Germinal center (tissue), 1 donor: ENCODE measurements at regions not wholly inside any gene's neighbourhood (a gene's known extent, or its start where the extent isn't known, plus 50 kb on each side); places are given as distances from the start of the nearest gene placed in this dataset.

Experiments
- DNase-seq: peaks from one replicate; pipeline ENCODE4 v3.0.0; 2012; ENCODE audit warnings: mixed read lengths, low spot score

DNA sequence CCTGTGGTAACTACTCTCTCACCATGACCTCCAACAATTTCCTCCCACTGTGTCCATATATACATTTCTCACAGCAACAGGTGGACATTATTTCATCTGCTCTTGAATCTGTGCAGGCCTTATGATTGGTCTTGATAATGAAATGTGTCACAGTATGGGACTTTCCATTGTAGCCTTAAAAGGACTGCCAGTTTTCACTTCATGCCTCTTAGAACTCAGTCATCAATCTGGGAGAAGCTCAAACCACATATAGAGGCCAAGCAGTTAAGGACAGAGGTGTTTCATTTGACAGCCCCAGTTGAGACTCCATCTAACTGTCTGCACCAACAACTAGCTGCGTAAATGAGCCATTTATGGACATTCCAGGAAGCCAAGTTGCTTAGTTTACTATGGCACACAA is 1534.8 kb downstream of the ARAP2 start:
- DNase-seq, result no peak

DNA sequence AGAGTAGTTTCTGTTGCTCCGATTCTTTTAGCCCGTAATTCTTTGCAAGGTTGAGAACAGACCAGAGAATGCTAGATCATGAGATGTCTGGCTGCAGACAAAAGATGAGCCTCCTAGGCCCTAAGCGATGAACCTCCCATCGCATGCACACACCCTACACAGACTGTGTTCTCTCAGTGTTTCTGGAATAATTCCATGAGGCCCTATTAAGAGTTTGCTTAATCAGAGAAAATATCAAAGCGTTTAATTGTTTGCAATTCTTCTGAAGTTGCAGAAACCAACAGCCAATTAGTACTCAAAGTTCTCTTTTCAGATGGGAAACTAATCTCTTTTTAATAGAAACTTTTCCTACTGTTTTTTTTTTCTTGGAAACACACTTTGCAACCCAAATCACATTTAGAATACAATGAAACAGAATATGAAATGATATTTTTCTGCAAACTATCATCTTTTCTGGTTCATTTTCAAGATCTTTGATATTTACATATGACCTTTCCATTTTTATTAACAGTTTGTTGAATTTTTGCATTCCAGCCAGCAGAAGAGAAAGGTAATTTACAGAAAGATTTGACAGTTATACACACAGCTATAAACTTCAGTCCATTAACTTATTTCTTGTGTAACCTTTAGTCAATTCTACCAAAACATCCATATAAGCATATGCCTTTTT is 1525.6 kb downstream of the ARAP2 start:
- no peak for DNase-seq

DNA sequence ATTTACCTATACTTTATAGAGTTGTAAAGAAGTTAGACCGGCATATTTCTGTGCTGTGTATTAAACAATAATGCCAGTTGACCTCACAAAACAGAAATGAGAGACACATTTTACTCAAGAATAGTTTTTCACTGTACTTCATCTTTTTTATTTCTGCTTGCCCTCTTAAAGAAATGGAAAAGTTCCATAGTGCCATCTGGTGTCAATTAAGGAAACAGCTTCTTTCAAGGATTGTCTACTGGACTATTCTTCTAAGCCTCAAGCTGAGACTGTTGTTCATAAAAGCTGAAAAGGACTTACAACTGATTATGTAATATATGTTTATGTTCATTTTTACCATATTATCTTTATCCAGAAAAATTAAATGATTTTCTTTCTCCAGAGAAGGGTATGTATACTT is 1523.7 kb downstream of the ARAP2 start:
- DNase-seq, result no peak

DNA sequence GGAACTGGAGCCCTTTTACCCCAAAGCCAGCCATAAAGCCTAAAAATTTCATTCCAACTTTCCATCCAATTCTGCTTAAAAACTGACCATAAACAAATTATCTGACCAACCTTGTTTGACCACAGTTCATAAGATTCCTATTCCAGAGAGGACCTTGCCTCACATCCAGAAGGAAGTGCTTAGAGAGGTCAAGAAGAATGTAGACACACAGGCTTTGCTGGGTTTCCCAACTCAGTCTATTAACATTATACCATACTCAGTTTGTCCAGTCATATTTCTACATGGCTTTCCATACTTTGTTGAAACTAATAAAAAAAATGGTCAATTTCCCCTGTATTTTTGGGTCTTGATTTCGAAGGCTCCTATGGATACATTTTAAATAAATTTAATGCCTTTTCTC is 1522.5 kb downstream of the ARAP2 start:
- DNase-seq, result no peak

DNA sequence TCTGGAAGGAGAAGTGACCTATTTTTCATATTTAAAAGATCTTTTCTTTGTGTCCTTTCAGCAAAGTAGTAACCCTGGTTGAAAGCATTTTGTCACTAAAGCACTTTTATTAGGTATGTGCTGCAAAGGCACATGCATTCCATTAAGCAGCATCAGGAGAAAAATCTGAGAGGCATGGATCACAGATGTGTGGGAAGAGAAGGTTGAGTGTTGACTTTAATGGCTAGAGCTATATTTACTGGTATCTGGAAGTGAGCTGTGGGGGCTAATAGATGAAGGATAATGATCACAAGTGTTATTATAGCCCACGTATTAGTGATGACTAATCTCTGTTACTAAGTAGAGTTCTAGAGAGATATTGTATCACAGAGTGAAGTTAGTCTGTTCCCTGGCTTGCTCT is 1520.7 kb downstream of the ARAP2 start:
- no peak for DNase-seq

DNA sequence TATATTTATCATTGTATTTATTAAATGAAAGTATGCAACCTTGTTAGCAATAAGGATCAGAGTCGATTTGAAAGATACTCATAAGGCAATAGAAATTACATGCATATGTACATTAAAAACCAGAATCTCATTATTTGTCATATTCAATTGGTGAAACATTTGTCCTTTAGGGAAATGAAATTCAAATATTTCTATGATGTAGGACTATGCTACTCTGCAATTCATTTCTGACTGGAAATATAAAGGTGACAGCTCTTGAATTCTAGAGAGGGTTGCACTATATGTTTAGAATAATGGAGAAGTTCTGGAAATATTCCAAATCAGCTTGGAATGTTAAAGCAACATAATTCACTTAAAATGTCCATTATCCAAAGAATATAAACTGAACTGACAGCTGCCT is 1519.8 kb downstream of the ARAP2 start:
- no peak for DNase-seq

DNA sequence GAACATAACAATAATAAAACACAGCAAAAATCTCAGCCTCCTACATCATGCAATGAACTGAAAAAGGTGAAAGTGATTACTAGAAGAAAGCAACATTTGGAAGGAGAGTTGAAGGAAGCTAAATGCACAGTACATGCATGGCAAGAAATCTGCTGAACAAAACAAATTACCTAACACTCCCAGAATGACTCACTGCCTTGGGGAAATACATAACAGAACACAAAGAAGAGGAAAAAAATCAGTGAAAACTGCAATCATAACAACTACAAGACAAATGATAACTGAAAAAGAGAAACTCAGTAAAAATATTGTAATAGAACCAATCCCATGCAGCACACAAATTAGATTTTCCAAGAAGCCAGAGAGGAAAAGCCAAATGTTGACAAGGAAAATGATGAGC is 1513.2 kb downstream of the ARAP2 start:
- DNase-seq, result no peak

DNA sequence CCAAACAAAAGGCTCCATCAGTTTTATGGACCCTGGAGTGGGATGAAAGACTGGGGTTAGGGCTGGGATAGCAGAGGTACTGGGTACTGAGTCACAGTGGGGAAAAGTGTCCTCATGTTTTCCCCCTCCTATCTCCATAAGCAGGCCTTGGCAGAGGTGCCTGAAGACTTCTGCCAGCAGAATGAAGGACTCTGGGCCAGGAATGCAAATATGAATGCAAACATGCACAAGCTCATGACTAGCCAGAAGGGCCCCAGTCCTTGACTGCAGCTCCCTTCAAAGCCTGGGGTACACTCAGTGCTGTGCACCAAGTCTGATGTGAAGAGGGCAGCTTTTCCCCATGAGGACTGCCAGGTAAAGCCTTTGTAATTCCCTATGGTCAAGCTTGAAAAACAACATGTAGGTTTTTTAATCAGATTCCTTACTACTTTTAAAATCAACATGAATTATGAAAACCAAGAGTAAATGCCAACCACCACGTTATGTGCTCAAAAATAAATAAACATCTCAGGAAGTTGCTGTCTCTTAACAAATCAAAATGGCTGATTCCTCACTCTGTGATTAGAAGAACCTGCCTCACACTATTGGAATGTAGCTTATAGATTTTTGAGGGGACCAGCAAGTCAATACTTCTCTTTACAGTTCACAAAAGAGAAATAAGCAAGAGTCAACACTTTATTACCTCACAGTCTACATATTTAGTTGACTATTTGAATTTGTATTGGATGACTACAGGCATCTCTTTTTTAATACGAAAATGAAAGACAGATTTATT is 1512.0 kb downstream of the ARAP2 start:
- DNase-seq, result no peak

DNA sequence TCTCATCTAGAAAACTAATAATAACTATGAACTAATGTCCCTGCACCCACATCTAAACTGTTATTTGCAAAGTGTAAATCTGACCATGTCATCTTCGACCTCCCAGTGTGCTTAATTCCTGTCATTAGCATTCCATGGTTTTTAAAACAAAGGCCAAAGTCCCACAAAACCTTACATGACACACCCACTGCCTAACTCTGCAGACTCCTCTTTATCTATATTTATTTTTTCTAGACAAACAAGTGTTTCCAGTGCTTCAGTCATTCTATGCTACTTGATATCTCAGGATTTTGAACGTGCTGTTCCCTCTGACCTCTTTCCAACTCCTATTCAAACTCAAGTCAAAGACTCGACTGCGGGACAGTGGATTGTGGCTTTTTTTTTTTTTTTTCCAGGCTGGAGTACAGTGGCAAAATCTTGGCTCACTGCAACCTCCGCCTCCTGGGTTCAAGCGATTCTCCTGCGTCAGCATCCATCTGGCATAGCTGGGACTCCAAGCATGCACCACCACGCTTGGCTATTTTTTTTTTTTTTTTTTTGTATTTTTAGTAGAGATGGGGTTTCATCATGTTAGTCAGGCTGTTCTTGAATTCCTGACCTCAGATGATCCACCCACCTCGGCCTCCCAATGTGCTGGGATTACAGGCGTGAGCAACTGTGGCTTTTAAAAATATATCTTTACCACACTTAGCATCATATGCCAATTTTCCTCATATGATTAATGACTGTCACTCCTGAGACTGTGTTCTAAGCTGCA is 1511.0 kb downstream of the ARAP2 start:
- DNase-seq, result no peak

DNA sequence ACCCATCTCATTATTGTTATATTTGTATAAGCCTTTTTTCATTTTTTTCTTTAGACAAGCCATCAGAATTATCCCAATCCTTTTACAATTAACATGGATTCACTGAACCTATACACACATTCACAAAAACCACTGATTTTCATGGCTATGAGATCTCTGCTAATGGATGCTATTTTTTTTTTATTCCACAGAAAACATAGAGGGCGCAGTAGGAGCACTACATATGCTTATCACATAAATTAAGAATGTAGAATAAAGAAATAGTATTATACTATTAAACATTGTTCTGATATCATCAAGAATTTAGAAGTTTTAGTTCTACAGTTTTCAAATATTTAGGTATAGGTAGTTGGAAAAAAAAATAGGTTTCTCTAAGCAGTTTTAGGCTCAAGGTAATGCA is 1477.4 kb downstream of the ARAP2 start:
- DNase-seq, result no peak

DNA sequence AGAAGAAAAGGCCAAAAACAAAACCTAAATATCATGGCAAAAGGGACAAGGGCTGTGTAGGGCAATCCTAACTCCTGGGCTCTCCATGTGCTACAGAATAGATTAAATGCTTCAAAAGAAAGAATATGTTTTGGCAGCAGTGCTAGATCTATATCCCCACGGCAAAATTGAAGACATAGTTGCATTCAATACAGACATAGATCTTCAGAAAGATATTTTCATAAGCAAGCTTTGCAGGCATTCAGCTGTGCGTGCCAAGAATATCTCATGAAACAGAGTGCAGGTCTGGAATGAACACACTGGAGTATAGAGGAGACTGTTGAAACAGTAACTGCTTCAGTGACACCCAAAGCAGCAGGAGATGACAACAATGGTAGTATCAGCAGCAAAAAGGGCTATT is 1476.9 kb downstream of the ARAP2 start:
- no peak for DNase-seq

DNA sequence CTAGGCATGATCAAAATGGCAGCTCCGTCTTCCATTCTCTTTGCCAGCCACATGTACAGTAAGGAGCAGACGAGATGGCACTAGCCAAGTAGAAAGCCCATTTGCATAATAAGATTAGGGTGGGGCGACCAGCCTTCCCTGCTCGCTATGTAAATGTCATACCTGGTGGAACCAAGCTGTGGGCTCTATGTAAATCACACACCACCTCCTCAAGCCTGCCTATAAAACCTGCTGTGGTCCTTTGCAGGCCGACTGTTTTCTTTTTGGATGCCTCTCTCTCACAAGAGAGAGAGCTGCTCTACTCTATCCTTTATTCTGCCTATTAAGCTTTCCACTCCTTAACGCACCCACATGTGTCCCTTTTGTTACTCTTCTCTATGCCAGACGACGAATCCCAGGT is 1472.7 kb downstream of the ARAP2 start:
- DNase-seq, result no peak

DNA sequence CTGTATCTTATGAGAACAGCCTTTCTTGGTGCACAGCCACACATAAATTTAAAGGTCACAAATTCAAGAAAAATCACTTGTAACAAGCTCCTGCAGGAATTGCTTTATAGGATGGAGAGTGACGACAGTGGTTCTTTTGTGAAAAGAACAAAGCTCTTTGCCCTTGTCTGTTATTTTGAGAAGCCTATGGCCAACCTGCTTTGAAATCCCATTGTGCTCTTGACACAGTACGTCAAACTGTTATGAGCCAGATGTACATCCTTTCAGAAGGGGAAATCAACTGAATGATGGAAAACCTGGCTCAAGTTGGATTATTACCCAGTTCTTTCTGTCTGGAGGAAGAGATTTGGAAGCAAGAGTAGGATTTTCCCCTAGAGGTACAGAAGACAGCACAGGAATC is 1454.2 kb downstream of the ARAP2 start:
- no peak for DNase-seq

DNA sequence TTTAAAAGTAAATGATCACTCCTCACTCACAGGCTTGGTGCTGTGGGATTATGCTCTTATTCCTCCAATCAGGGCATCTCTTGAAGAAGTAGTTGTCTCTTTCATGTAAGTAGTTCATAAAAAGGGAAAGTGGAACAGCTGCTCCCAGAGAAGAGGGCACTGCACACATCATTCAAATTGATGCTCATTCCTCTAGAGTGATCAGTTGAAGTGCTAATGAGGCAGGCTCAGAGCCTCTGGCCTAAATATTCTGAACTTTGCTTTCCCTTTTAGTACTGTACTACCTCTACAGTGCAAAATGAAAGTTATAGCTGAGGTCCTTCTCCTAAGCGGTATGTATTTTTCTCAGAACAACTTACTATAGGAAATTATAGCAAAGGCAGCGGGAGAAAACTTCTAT is 1453.1 kb downstream of the ARAP2 start:
- DNase-seq, result no peak

DNA sequence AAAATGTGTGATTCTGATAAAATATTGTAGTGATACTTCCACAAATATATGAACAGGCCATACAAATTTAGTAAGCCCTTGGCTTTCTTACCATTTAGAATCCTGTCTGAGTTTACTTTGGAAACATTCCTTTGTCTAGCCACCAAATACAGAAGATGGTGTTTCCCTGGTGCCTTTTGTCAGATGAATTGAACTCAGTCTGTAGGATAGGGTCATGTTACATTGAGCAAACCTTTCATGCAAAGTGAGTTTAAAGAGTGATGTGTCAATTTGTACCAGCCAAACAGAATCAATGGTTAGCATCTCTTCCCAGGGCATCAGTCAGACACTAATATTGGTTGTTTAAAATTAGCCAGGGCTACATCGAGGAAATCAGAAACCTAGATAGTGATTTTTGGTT is 1443.4 kb downstream of the ARAP2 start:
- no peak for DNase-seq

DNA sequence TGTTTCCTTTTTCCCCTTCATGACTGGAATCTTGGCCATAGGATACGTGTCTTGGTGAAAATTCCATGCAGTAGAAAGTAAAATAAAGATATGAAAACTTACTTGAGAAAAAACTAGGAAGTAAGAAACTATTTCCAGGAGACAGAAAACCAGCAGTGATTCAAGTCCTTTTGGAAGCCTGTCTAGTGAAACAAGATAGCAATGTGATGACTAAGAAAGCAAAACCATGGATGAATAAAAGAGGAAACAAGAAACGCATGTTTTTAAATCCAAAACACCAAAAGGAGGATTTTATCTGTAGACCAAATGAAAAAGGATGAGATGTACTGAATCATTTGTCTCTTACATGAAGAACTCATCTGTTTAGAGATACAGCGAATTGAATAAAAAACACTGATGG is 1430.0 kb downstream of the ARAP2 start:
- DNase-seq, result no peak

DNA sequence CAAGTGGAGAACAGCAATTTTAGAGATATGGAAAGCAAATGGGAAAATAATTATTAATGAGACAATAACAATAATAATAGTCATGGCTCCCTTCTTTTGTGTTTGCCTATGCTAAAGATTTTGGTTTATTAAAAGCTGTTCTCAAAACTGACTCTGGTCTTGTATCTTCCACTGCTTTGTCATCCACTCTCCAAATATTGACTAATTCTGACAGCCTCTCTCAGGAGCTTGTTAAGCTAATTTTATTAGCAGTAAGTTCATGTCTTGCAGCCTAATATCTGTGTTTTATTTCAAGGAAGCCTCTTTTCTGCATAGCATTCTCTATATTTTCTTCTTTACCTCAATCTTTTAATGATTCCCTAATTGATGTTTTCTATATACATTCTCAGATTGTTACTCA is 1419.8 kb downstream of the ARAP2 start:
- DNase-seq, result no peak

DNA sequence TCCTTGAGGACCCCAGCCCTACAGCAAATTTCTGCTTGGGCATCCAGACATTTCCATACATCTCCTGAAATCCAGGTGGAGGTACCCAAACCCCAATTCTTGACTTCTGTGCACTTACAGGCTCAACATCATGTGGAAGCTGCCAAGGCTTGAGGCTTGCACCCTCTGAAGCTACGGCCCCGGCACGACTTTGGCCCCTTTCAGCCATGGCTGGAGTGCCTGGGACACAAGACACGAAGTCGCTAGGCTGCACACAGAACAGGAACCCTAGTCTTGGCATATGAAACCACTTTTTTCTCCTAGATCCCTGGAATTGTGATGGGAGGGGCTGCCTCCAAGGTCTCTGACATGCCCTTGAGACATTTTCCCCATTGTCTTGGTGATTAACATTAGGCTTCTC is 1417.7 kb downstream of the ARAP2 start:
- no peak for DNase-seq

DNA sequence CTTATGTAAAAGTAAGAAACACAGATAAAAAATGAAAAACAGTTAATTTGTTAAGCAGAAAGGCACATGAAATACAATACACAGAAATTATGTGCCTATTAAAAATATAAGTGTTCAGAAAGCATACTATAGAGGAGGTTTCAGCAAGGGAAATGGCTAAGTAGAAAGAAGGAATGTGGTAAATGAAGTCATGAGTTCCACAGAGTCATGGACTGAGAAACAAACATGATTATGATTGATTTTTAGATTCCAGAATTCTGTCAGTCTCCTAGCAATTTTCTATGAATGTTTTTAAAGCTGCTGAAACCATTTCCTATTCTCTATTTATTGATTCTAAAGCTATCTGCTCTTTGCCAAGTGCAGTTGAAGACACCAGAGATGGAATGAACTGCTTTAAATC is 1398.4 kb downstream of the ARAP2 start:
- no peak for DNase-seq

DNA sequence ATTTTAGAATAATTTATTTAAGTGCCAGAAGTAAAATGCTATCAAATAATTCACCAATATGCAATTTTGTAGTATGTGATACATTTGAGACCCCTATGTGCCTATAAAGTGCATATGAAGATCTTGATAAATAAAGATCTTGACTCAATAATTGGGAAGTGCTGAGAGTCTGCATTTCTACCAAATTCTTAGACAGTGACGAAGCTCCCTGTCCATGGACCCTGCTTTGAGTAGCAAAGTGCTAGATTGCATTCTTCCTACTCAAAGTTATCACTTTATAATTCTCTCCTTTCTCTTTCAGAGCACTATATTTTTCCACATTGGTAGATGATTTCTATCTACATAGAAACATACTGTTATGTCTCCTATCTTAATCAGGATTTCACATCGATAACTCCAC is 1393.9 kb downstream of the ARAP2 start:
- DNase-seq, result no peak

DNA sequence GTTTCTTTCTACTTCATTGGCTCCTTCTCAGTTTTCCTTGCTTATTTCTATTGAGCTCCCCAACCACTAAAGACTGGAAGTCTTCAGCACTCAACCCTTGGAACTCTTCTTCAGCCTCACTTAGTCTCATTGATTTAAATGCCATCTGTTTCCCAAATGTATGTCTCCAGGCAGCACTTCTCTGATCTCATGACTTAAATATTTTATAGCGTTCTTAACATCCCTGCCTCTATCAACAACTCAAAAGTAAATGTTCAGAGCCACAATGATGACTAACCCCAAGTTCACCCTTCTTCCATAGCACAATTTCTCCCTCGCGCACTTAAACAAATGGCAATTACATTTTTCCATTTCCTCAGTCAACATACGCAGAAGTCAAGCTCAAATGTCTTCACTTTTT is 1393.3 kb downstream of the ARAP2 start:
- no peak for DNase-seq

DNA sequence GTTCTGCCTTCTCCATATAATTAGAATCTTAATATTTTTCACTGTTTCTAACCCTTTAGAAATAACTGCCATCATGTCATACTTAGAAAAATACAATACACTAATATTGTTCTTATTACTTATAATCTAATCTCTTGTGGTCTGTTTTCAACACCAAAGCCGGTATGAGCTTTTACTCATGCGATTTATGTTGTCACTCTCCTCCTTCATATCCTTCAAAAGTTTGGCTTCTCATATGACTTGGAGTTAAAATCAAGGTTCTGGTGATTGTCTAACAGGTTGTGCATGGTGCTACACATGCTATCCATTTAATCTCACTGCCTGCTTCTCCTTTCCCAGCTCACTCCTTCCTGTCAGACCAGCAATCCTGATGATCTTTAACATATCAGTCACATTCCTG is 1392.9 kb downstream of the ARAP2 start:
- no peak for DNase-seq

DNA sequence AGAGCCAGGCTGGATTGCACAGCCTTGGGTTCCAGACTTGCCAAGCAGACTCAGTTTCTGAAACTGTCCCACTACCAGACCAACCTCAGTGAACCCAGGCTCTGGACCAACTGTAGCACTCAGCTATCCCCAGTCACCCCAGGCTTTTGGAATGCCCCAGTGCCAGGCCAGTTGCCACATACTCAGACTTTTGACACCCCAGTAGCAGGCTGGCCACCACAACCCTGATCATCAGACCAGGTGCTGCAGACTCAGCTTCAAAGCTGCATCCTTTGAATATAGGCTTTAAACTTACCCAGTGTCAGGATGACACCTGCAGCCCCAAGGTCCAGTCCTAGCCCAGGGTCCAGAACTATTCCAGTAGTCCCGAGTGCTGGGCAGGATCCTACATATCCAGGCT is 1389.9 kb downstream of the ARAP2 start:
- DNase-seq, result no peak
